A549 (cell line): ENCODE measurements at regions not wholly inside any gene's neighbourhood (a gene's known extent, or its start where the extent isn't known, plus 50 kb on each side); places are given as distances from the start of the nearest gene placed in this dataset.

Experiments used
- CTCF ChIP-seq: fragments of >200 bp; sonication (Bioruptor Twin); formaldehyde crosslinking; IDR thresholded peaks from 3 replicates; pipeline ENCODE4 v1.5.1; 2016
- NR3C1 ChIP-seq: fragments of >200 bp; sonication (Bioruptor Twin); formaldehyde crosslinking; IDR thresholded peaks from 3 replicates; pipeline ENCODE4 v1.6.1; 2017
- RCOR1 ChIP-seq: fragments of 150-350 bp; IDR thresholded peaks from 2 replicates; pipeline ENCODE4 v1.6.1; 2014; ENCODE audit warnings: antibody characterized with exemption, low read length, low read depth
- TF ChIP-seq, protein P1 (sequence below): IDR thresholded peaks from 2 replicates; pipeline ENCODE4 v1.6.1; 2012

DNA sequence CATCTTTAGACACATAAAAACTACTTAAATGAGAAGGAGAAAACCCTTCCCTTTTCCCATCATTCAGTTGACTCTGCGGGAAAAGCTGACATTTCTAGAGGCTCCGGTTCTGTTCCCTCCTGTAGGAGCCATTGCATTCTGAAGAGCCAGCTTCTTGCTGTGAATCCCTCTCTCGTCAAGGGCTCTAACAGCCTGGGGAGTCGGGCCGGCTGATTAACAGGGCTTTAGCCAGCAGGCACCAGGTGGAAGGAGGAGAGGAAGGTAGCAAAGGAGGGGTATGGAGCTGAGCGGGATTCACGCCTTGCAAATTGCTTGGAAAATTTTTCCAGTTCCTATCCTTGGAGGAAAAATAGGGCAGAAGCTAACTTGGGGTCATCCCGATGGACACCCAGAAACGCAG, 108.3 kb upstream of the UBE2E1 start:
- TF ChIP-seq RCOR1 (no peak), CTCF (no peak), NR3C1 (no peak)
- TF ChIP-seq, protein P1, sequence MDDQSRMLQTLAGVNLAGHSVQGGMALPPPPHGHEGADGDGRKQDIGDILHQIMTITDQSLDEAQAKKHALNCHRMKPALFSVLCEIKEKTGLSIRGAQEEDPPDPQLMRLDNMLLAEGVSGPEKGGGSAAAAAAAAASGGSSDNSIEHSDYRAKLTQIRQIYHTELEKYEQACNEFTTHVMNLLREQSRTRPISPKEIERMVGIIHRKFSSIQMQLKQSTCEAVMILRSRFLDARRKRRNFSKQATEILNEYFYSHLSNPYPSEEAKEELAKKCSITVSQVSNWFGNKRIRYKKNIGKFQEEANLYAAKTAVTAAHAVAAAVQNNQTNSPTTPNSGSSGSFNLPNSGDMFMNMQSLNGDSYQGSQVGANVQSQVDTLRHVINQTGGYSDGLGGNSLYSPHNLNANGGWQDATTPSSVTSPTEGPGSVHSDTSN = no peak
